ENCODE measurements at regions not wholly inside any gene's neighbourhood (a gene's known extent, or its start where the extent isn't known, plus 50 kb on each side); places are given as distances from the start of the nearest gene placed in this dataset.
"Not testable (repeated sequence)": the region's sequence is repeated elsewhere in the genome, so short reads cannot be mapped to it uniquely, and the experiment has no call there.

DNA sequence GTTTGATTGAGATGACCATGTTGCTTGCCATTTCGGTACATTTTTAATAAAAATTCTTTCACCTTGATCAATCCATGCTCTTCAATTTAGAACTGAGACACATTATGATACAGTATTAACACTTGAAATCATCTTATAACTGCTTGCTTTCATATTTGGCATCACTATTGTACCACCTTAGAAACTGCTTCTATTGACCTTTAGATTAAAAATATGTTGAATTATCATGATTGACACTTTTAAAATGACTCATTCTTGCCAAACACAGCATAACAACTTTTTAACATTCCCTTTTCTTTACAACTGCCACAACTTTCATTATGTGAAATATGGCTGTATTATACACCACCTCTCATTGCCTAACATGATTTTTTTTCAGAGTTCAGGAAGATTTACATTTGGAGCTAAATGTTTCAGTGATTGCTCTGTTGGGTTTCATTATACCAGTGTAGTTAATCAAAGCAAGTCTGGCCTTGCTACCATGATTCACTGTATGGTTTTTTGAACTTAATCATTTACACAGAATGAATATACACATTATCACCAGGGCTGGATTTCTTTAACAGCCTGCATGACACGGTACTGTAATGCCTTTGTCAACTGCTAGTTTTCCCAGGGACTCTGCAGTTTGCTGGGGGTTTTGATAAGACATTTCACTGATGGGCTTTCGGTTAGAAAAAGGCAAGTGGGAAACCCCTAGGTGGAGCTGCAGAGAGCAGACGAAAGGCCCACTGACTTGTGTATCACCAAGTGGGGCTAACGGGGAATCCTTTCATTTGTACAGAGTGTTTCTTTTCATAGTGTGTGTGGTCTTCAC, 93.6 kb upstream of the TLE4 start:
- no peak for FAIRE-seq

DNA sequence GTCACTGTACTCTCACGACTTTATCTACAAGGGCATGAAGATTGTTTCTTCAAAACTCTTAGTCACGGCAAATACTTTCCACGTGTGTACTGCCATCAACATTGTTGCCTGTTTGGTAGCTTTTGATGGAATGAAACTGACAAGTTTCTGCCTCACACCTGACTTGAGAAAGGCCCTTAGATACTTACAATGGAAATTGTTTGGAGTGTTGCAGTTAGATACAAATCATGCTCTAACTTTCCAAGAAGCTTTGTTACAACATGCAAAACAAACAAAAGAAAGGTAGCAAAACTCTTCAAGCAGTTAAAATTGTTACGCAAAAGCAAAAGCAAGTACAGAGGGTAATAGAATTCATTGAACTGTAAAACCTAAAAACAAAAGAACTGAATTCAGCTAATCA, 91.1 kb upstream of the TLE4 start:
- FAIRE-seq, result peak; percentile 50

DNA sequence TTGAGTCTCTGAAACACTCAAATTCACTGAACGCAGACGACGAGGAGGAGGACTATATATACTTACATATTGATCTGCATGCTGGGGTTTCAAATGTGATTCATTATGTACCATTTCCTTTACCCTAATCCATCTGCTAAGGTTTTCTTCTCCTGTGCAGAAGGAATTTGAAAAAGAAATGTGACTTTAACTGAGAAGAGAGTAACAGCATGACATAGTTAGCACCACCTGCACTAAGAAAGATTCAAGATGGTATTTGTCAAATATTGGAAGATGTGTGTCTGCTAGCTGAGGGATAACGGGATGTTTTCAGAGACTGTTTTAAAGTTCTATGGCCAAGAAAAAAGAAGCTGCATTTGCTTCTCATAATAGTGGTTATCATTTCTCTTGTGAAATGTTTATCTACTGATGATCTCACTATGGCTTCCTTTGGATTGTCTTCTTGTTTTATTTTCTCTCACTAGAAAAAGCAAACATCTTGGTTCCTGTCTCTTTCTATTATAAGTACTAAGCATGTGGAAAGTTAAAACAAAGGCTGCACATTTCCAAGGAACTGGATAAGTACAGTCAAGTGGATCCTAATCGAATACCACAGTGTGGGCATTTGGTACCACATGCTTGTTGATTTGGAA, 89.8 kb upstream of the TLE4 start:
- FAIRE-seq, result no peak

DNA sequence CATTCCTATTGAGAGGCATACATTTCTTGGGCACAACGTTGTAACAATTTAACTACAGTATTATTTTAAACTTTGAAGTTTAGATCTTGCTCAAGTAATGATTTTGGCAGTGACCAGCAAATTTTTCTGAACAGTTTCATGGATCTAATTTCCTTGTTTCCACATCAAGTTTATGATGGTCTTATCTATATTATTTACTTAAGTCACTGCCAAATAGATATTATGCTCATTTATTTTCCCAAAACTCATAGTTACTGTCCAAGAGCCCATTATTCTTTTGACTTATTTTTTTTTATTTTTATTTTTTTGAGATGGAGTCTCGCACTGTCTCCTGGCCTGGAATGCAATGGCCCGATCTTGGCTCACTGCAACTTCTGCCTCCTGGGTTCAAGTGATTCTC, 86.5 kb upstream of the TLE4 start:
- FAIRE-seq, result no peak

DNA sequence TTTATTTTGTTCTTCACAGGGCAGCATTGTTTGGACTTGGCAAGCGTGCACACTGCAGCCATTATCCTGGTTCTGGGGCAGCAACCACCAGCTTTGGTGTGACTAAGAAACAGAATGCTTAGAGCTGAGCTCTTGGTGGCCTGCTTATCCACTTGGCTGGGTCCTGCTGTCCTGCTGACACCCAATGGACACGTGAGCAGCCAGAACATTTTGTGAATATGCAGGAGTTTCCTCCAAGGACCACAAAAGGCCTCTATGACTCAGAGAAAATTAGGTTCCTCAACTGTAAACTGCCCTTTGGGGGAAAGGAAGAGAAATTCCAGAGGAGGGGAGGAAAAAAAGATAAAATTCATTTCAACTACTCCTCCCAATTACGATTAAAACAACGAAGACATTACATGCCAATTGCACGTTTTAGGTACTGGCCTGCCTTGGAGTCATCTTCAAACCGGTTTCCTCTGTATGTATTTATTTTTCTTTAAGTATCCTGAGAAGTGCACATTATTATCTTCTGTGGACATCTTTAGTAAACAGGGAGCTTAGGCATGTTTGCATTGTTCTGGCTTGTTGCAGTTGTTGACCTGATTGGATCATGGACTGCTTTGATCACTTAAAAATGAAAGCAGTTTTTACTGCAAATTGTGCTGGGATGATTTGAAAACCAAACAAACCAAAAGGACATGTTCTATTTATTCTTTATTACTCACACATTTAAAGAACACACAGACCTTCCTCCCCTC, 82.3 kb upstream of the TLE4 start:
- peak; percentile 97 for FAIRE-seq

DNA sequence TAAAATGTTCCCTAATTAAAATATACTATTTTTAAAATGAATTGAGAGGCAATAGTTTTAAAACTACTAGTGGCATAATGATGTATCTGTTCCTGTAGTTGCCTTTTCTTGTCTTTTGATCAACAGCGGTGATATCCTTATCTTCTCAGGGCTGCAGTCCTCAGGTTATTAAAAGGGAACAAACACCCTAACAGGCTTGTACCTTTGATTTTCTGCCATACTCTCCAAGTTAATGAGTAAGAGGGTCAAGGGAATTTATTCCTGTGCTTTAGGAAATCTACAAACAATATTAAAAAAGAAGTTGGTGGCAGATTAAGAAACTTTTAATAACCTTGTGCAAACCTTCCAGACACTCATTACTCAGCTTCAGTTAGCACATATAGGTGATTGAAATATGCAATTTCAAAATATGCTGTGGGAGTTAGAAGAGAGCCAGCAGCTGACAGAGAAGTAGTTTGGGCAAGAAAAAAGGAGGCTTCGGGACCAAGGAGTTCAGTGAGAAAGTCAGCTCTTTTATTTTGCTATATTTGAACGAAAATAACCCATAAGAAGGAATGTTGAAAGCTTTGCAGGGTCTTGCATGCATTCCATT, 81.0 kb upstream of the TLE4 start:
- no peak for FAIRE-seq

DNA sequence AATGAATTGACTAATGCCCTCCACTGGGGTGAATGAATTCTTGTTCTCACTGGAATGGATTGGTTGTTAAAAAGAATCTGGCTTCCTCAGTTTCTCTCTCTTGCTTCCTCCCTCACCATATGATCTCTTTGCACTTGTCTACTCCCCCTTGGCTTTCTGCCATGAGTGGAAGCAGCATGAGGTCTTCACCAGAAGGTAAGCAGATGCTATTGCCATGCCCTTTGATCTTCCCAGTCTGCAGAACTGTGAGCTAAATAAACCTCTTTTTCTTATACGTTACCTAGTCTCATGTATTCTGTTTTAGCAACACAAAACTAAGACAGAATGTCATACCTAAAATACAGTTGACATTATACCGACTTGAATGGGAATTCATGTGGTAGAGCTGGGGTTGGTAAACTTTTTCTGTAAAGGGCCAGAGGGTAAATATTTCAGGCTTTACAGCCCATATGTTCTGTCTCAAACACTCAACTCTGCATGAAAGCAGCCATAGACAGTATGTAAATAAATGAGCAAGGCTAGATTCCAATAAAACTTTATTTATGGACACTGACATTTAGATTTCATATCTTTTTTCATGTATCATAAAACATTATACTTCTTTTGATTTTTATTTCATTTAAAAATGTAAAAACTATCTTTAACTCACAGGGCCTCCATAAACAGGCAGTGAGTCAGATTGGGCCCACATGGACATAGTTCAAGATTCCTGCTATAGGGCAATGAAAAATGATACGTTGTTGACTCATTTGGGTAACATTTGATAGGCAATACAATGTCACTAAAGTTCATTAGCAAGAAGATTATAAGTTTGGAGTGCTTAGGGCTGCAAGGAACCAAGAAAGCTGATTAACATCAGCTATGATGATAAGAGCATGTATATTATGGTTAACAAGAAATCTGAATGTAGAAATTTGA, 79.4 kb upstream of the TLE4 start:
- no peak for FAIRE-seq

DNA sequence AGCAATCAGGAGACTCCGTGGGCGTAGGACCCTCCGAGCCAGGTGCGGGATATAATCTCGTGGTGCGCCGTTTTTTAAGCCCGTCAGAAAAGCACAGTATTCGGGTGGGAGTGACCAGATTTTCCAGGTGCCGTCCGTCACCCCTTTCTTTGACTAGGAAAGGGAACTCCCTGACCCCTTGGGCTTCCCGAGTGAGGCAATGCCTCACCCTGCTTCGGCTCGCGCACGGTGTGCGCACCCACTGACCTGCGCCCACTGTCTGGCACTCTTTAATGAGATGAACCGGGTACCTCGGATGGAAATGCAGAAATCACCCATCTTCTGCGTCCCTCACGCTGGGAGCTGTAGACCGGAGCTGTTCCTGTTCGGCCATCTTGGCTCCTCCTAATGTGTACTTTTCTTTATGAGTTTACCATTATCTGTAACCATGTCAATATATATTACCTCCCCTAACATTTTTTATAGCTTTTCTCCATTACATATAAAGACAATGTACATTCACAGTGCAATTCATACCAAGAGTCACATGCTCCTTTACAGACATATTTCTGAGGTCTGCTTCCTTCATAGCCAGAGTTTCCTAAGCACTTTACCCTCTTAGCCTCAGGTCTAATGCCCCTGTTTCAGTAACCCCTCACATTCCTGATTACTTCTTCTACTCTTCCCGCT, 71.4 kb upstream of the TLE4 start:
- FAIRE-seq, result not testable (repeated sequence)

DNA sequence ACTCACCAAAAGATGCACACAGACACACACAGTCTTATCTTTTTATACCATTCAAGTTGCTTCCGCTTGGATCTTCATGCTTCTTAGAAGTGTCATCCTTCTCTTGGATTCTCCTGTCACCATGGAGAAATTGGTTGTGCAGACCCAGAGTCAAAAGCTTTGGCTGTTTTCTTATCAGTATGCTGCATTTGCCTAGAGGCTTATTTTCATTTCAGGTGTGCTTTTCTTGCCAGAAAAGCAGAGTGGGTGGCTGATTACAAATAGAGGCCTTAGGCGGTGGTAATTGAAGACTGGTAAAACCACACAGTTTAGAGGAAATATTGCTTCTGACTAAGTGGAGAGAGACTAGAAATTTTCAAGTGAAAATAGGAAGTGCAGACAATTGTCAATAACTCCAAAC, 70.2 kb upstream of the TLE4 start:
- no peak for FAIRE-seq

DNA sequence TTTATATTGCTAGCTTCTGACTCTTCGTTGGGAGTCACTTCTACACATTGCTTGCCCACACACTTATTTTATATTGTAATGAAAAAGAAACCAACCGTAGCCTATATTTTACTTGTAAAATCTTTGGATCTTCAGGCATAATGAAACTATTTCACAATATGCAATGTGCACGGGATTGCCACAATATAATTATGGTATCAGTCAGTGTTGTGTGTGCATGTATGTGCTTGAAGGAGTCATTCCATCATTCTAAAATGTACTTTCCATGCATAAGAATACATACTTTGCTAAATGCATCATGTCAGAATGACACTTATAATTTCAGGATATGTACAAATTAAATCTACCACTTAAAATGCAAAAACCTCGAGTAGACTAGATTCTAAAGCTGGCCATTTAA, 64.0 kb upstream of the TLE4 start:
- no peak for FAIRE-seq

DNA sequence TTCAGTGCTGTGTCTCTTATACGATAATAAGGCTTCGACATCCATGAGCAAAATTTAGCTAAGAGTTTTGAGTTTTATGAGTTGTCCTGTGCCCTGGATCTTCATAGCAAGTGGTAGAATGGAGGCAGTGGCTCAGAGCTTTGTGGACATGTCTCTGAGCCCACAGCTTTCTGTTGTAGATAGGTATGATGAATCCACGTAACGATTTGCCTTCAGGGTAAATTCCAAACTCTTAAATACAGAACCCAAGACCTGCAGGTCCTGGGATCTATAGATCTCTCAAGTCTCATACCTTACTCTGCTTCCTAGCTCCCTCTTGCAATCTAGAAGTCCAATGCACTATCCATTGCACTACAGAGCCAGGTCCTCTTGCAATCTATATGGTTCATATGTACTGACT, 59.5 kb upstream of the TLE4 start:
- FAIRE-seq, result no peak

All from endometrium (tissue), 2 donors.